Urinary bladder (tissue), 3 donors: ENCODE measurements at regions not wholly inside any gene's neighbourhood (a gene's known extent, or its start where the extent isn't known, plus 50 kb on each side); places are given as distances from the start of the nearest gene placed in this dataset.

Experiments used
- DNase-seq: peaks from one replicate; pipeline ENCODE4 v3.0.0-alpha.2; 2015; ENCODE audit errors: extremely low spot score
- H3K27ac ChIP-seq: one replicate; pipeline ENCODE4 v1.5.1; 2013; ENCODE audit warnings: low read depth, mild to moderate bottlenecking, moderate library complexity
- H3K36me3 ChIP-seq: one replicate; pipeline ENCODE4 v1.6.1; 2013; ENCODE audit warnings: mild to moderate bottlenecking, moderate library complexity; ENCODE audit not compliant: insufficient read depth
- H3K4me1 ChIP-seq: one replicate; pipeline ENCODE4 v1.6.1; 2013; ENCODE audit warnings: mild to moderate bottlenecking, moderate library complexity; ENCODE audit not compliant: insufficient read depth
- H3K4me3 ChIP-seq: one replicate; pipeline ENCODE4 v1.5.1; 2013; ENCODE audit warnings: low read depth, low read length
- WGBS: extraction: QIAGEN DNeasy Blood & Tissue Kit; methylation state at CpG from one replicate; pipeline ENCODE4 v1.1.7; 2013; 5-methylcytosine and 5-hydroxymethylcytosine counted together
- donor health status: healthy with polysubstance abuse.
- donor health status: healthy.

DNA sequence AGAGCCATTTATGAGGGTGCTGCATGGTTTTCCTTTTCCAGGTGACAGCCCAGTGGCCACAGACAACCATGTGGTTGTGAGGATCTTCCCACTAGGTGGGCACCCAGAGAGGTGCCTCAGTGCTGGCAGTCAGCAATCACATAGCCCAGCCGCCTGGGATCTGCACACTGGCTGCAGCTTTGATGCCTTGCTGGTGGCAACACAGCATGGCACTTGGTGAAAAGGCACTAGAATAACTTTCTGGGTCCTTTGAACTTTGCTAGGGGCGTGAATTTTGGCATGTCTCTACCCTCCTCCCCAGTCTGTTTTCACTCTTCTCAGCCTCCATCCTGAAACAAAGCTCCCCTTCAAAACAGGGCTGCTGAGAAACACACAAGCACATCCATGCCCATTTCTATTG, 108.8 kb upstream of the RPL34 start:
- Histone ChIP-seq H3K4me1 (no peaks in the 10 kb centered on the region), H3K36me3 (no peaks in the 10 kb centered on the region), H3K27ac (no peak overlapping the region), H3K4me3 (no peak overlapping the region)
- WGBS = 76% methylated on average over 2 of the region's 2 CpGs
- no peak for DNase-seq

DNA sequence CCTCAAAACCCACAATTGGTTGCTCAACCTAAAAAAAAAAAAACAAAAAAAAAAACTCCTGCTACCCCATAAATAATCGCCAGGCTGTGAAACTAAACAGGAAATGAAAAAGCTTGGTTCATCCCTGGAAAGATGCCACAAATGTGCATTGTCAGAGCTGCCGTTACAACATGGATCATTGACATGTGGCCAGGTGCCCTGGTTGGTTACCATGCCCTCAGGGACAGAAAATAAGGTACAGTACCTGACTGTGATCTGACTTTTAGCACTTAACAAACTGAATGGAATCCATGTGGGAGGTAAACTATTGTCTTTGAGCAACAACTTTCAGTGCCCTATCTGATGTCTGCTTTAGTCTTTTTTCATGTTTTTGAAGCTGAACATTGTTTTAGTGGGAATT, 118.0 kb upstream of the RPL34 start:
- WGBS = 68% methylated on average over 2 of the region's 2 CpGs

DNA sequence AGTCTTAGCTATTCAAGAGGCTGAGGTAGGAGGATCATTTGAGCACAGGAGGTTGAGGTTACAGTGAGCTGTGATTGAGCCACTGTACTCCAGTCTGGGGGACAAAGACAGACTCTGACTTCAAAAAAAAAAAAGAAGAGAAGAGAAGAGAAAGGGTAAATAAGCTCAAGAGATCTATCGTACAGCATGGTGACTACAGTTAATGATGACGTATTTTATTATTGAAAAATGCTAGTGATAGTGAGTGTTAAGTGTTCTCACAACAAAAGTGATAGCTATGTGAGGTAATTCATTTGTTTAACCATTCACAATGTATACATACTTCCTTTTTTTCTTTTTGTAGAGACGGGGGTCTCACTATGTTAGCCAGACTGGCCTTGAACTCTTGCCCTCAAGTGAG, 121.5 kb upstream of the RPL34 start:
- Histone ChIP-seq H3K4me1 (no peaks in the 10 kb centered on the region), H3K27ac (no peak overlapping the region), H3K36me3 (no peaks in the 10 kb centered on the region), H3K4me3 (no peak overlapping the region)
- WGBS = 71% methylated on average over 3 of the region's 3 CpGs
- no peak for DNase-seq

More for the DNA sequence above, 118.0 kb upstream of the RPL34 start:
- no peak overlapping the region for H3K27ac ChIP-seq
- no peaks in the 10 kb centered on the region for H3K4me1 ChIP-seq
- DNase-seq = no peak
- no peaks in the 10 kb centered on the region for H3K36me3 ChIP-seq
- H3K4me3 ChIP-seq = no peak overlapping the region

DNA sequence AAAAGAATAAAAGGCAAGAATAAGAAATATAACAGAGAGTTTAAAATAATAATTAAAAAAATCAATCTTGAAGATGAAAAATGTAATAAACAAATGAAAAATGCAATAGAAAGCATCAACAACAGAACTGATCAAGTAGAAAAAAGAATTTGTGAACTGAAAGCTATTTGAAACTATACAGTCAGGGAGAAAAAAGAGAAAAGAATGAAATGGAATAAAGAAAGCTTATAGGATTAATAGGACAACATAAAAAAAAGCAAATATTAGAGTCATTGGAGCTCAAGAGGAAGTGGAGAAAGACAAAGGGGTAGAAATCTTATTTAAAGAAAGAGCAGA, 126.8 kb upstream of the RPL34 start:
- no peak for DNase-seq
- Histone ChIP-seq H3K4me1 (no peaks in the 10 kb centered on the region), H3K4me3 (no peak overlapping the region), H3K36me3 (no peaks in the 10 kb centered on the region), H3K27ac (no peak overlapping the region)

DNA sequence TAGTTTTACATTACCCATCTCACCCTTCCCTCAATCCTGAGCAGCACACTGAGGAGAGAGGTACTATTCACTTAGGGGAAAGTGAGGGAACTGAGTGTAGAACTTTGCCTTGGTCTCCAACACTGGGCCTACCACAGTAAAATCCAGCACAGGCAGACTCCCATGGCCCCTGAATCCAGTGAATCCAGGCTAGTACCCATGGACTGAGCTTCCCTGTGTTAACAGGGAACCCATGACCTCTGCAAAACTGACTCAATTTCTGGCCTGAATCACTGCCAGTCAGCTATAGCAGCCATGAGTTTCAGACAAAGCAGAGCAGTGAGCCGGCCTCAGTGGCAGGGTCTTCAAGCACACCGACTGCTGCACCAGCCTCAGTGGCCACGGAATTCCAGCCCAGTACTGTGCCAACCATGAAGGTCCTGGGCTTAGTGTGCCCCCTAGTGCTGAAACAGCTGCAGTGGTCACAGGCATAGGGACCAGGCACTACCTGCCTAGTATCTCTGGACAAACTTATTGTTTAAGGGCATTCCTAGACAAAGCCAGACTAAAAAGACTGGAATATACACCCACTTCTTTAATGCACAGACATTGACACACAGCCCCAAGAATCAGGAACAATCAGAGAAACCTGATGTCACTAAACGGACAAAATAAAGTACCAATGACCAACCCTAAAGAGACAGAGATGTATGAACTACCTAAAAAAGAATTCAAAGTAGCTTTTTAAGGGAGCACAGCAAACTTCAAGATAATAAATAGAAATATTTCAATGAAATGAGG, 127.4 kb upstream of the RPL34 start:
- Histone ChIP-seq H3K27ac (no peak overlapping the region), H3K4me1 (no peaks in the 10 kb centered on the region), H3K4me3 (no peak overlapping the region), H3K36me3 (no peaks in the 10 kb centered on the region)
- DNase-seq = no peak
- WGBS = 60% methylated on average over 4 of the region's 4 CpGs

DNA sequence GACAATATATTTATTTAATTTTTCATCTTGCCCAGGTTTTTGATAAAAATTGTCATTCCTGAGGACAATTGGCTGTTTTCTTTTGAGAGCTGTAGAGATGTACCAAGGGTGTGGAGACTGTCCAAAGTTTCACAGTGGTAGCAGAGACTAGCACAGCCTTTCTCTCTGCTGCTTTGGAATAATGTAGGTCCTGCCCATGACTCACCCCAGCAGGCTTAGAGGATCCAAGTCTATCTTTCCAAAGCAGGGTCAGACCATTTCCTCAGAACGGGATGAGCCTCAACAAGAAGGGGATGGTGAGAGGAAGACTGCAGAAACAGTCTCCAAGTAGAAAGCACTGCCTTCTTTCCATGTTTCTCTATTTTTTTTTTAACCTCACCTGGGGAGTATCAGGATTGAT, 131.5 kb upstream of the RPL34 start:
- H3K27ac ChIP-seq = no peak overlapping the region
- H3K4me1 ChIP-seq = no peaks in the 10 kb centered on the region
- 46% methylated on average over 1 of the region's 1 CpG for WGBS
- no peak overlapping the region for H3K4me3 ChIP-seq
- no peak for DNase-seq
- H3K36me3 ChIP-seq = no peaks in the 10 kb centered on the region

DNA sequence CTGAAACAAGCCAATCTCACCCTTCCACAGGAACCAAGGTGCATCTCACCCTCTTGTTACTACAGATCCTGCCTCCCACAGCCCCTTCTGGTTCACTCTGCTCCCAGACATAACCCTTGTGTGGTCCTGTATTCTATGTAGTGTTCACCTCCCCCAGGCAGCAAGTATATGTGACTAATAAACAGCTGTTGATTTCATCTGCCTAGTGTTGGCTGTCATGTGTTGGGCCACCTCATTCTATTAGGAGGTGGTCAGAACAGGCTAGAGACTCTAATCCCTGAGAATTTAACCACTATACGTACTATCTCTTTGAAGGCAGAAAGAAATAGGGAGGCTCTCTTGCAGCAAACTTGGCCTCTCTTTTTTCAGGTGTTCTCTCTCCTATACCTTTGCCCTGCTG, 134.3 kb upstream of the RPL34 start:
- Histone ChIP-seq H3K4me3 (no peak overlapping the region), H3K27ac (no peak overlapping the region), H3K4me1 (no peaks in the 10 kb centered on the region), H3K36me3 (no peaks in the 10 kb centered on the region)
- DNase-seq = no peak
- 45% methylated on average over 1 of the region's 1 CpG for WGBS

DNA sequence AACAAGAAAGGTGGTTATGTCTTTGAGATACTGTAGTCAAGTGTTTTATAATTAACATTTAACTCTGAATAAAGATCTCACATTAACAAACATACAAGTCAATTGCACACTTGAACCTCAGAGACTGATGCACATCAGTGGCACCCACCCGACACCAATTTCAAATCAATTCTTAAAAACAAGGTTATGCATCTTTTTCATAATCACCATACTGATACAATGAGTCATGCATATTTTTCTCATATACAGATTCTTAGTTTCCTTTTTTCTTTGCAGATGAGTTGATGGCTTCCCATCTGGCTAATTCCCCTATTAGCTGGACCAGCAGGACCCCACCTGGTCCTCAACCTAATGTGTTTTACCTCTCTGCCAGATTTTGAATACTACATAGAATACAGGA, 136.2 kb upstream of the RPL34 start:
- H3K4me3 ChIP-seq = no peak overlapping the region
- no peaks in the 10 kb centered on the region for H3K4me1 ChIP-seq
- WGBS = 87% methylated on average over 1 of the region's 1 CpG
- no peak for DNase-seq
- no peak overlapping the region for H3K27ac ChIP-seq
- no peaks in the 10 kb centered on the region for H3K36me3 ChIP-seq

DNA sequence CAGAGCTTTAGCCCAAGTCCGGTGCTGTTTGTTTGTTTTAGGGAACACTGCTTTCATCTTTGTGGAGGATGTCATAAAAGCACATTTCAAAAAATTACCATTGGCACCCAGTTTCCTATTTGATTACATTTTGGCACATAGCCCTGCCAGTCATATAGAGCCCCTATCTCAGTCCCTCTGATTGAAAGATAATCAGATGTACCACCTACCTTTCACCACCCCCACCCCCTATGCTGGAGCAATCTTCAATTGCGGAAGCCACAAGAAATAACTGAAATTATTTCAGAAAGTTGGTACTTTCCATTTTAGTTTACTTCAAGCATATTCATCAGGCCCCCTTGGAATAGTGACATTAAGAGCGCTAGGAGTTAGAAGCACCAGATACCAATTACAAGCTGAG, 136.7 kb upstream of the RPL34 start:
- WGBS = 73% methylated on average over 3 of the region's 3 CpGs
- no peaks in the 10 kb centered on the region for H3K4me1 ChIP-seq
- no peak for DNase-seq

DNA sequence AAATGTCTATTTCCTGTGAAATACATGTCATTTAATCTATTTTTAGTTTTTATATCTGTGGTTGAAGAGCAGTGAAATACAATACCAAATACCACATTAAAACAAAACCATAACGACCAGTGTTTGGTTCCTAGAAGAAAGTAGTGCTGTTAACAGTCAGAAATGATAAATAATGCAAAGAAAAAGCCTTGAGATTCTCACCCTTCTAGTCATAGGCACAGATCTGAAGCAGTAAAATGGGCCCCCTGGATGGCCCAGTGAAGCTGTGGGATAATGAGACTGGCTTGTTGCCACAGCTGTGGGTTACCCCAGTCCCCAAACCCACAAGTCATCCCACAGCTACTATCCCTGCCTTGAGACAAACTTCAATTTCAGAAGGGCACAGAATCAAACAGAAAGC, 137.3 kb upstream of the RPL34 start:
- DNase-seq = no peak
- Histone ChIP-seq H3K4me1 (no peaks in the 10 kb centered on the region), H3K4me3 (no peak overlapping the region), H3K27ac (no peak overlapping the region), H3K36me3 (no peaks in the 10 kb centered on the region)
- WGBS = 13% methylated on average over 1 of the region's 1 CpG

More for the DNA sequence above, 136.7 kb upstream of the RPL34 start:
- H3K27ac ChIP-seq = no peak overlapping the region
- H3K36me3 ChIP-seq = no peaks in the 10 kb centered on the region
- no peak overlapping the region for H3K4me3 ChIP-seq

DNA sequence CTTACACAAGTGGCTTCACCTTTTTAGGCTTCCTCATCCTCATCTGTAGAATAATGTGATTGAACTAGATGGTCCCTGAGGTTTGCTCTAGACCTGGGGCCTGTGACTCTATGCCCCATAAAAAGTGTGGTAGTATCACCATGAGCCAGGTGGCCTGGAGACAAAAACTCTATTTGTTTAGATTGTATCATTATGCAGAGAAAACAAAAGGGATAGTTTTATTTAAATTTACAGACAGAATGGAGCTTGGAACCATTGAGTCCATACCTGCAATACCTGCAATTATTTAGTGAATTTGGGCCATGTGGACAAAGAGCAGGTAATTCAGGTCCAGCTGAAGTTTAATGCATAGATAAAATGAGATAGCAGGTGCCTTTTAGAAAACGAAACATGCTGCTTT, 139.5 kb upstream of the RPL34 start:
- Histone ChIP-seq H3K27ac (no peak overlapping the region), H3K4me1 (no peaks in the 10 kb centered on the region), H3K36me3 (no peaks in the 10 kb centered on the region), H3K4me3 (no peak overlapping the region)
- no peak for DNase-seq
- WGBS = 85% methylated on average over 1 of the region's 1 CpG

DNA sequence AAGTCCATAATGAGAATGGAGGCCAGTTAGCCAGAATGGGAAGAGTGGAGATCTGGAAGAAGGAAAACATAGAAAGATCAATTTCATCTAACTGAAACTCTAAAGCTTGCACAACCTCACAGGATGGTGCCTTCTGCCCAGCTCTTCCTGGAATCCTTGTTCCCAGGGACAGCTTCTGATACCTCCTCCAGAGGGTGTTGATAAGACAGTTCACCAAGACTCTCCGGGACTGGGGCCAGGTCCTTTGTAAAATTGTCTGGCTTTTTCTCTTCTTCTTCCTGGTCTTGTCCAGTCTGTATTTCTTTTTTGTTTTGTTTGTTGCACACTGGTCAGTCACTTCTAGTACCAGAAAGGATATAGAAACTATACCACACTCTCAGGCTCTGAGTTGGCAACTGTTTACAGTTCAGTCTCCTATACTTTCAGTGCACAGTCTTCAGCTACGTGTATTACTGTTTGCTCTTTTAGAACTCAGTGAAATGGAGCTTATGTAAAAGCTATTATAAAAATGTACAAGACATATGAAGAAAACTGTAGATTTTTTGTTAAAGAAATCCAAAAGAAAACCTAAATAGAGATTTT, 142.8 kb upstream of the RPL34 start:
- Histone ChIP-seq H3K4me1 (no peaks in the 10 kb centered on the region), H3K27ac (no peak overlapping the region), H3K4me3 (no peak overlapping the region), H3K36me3 (no peaks in the 10 kb centered on the region)
- 68% methylated on average over 2 of the region's 2 CpGs for WGBS
- no peak for DNase-seq

DNA sequence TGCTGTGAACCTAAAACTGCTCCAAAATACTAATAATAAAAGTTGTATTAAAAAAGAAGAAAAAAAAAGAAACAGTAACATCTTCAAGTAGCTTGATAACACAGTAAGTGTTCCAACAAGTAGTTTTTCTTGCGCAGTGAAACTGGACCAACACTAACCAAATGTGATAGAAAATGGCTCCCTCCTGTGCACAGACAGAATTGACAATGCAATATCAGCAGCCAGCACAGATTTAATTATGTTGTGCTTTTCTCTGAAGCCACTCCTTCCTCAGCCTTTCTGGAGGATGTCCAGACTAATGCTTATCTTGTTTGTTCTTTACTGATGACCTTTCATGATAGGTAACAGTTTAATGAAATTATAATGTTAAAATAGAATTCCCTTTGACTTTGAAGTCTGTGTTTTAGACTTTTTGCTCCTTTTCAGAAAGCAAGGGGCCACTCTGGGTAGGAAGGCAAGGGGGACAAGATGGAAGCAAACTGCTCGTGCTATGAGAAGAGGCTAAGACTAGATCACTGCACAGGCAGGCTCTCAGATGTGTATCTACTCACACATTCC, 147.1 kb upstream of the RPL34 start:
- H3K4me3 ChIP-seq = no peak overlapping the region
- H3K4me1 ChIP-seq = no peaks in the 10 kb centered on the region
- H3K36me3 ChIP-seq = no peaks in the 10 kb centered on the region
- DNase-seq = no peak
- WGBS = 44% methylated on average over 2 of the region's 2 CpGs
- H3K27ac ChIP-seq = no peak overlapping the region
